T-helper 2 cell (primary cell): ENCODE measurements at regions not wholly inside any gene's neighbourhood (a gene's known extent, or its start where the extent isn't known, plus 50 kb on each side); places are given as distances from the start of the nearest gene placed in this dataset.
"Not testable (repeated sequence)": the region's sequence is repeated elsewhere in the genome, so short reads cannot be mapped to it uniquely, and the experiment has no call there.

Experiments used
- DNase-seq, 5 experiments: peaks; one replicate each; pipeline versions ENCODE4 v3.0.0 to v3.0.0-alpha.2; 2012 to 2022

DNA sequence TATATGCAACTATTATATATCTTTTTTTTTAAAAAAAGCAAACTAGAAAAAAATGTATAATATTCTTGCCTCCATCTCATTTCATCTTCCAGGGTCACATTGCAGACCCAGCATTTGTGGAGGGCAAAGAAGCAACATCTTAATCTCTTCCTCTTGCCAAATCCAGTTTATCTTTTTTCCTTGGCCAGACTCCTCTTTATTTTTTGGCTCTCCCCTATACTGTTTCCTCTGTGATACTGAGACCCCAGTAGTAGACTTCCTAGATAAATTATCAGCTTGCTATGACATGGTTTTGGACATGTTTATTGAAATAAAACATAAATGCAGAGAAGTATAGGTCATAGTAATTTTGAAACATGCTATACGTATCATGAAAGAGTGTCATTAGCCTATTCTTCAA, 303.8 kb upstream of the DDHD1 start:
- DNase-seq: no peak

DNA sequence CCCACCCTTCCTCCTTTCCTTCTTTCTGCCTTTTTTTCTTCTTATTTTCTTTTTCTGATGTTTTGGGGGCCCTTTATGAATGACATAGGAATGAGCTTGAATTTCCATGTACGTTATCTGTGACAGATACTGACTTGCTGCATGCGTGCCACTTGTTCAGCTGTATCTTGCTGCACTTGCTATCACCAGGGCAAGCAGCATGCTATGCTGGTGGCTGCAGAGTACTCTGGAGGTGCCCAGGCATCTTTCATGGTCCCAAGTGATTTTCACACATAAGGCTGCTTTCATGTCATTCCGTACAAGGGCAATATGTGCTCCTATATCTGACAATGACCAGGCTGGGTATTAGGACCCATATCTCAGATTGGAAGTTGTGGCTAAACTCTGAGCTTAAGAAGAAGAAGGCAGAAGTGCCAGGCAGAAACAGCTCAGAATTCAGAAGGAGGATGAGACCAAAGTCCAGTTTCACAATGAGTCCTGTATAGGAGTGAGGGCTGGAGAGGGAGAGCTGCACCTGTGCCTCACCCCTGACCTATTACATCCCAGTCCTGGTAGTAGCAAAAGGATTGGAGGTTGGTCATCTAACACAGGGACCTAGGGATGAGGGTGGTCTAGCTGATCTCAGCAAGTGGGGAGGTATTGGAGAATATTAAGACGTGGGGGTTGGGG, 299.0 kb upstream of the DDHD1 start:
- DNase-seq: no peak

DNA sequence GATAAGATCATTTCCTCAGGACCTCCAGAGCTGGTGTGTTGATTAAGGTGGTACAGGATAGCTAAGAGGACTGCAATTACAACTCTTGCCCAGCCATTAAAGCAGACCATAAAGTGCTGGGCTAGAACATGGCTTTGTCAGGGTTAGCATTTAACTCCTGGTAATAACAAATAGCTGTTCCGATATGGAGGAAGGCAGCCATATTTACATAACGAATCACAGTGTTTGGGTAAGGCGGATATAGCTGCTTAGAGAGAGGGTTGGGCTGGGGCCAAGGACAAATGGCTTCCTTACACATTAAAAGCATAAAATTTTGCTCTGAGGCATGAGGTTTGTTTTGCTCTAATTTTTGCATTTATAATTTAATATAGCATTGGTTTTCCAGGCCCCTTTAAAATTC, 297.7 kb upstream of the DDHD1 start:
- DNase-seq: no peak

DNA sequence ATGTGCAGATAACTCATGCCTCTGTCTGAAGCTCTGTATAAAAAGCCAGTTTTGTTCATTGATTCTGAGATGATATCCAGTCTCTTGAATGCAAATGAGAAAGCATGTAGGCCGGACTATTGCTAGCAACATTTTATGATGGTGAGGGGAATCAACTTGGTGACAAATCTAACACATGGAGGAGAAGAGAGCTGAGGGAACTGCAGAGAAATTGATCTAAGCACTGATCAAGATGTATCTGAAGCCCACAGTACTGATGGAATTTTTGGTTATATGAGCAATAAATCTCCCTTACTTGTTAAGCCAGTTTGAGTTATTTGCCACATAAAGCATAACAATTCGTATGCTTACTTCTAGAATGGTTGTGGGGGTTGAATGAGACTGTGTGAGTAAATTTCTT, 295.6 kb upstream of the DDHD1 start:
- DNase-seq: no peak

DNA sequence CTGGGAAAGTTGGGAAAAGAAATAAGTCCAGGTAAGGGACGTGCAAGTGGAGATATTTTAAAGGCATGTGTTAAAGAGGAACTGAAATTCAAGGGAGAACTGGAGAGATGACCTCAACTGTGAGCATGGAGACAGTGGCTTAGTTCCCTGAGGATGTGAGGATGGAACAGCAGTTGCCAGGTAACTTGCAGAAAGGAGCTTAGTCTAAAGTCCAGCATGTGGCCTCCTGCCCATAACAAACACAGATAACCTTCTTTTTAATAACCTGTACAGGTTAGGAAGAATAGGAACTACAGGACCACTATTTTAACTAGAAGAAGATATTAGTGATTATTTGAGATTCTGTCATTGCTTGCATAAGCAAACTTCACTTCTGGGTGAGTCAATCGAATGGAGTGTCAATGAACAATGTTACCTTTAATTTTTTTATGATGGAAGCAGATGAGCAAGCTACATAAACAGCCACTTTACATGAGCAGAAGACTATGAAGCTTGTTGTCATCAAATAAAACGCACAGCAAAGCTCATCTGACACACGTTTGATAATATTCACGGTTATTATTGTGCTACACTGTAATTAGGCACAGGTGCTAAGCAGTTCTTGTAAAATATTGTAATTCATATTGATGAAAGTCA, 291.7 kb upstream of the DDHD1 start:
- DNase-seq: no peak

DNA sequence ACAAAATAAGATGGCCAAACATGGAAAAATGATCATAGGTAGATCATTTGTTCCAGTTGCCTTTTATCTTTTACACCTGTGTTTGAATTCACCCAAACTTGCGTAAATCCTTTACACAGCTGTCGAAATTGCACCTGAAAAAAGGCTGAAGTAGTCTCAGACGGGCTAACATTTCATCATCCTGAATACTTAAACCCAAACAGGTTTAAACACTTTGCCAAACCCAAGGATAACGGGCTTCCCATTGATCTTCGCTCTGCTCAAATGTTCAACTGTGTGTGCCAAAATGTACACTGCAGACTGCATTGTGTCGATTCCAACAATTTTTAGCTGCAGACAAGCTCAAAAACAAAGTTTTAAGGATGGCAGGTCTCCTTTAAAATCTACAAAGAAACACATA, 288.7 kb upstream of the DDHD1 start:
- no peak for DNase-seq

DNA sequence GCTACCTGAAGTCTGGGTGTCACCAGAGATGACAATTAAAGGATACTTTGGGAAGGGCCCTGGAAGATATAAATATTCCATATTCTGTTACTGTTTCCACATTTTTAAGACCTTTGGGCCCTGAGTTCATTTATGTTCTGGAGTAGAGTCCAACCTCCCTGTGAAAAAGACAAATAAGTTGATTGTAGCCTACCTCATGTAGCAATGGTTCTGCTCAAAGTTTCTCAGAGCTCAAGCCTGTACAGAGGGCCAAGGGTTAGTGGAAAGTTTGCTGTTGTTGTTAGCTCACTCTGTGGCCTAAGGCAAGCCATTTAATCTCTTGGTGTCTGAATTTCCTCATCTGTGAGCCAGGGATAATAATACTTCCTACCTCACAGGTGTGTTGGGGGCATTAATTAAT, 284.7 kb upstream of the DDHD1 start:
- DNase-seq: no peak

DNA sequence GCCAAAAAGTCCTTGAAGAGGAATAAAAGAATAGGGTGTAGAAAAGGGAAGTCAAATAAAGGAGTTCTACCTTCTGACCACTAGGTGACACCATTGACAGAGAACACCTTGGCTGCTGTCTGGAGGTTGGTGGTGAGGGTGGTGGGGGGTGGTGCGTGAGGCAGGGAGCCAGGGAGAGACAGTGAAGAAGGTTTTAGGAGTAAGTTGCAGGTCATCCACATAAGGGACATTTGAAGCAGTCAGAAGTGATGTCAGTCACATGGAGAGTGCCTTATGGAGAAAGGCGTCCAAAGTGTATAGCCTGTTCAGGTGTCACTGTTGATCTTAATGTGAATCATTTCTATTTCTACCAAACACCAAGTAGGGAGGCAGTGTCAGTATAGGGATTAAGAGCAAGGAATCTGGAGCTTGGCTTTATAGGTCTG, 279.3 kb upstream of the DDHD1 start:
- DNase-seq: peak in 1 of 5 experiments; percentile 87

DNA sequence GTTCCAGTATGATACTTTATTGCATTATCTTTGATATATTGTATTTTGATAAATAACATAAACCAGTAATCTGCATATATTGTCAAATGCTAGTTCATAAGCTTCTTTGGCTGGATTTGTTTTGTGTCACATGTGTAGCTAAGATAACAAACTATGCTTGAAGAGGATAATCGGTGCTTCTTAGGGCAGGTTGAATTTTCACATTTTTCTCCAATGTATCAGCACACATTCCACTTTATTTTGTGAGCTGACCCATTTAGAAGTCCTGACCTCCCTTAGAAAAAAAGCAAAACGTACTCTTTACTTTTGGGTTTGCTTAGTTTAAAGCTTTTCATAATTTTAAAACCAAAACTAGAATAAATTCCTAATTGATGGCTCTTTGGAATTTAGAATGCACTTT, 277.7 kb upstream of the DDHD1 start:
- no peak for DNase-seq

DNA sequence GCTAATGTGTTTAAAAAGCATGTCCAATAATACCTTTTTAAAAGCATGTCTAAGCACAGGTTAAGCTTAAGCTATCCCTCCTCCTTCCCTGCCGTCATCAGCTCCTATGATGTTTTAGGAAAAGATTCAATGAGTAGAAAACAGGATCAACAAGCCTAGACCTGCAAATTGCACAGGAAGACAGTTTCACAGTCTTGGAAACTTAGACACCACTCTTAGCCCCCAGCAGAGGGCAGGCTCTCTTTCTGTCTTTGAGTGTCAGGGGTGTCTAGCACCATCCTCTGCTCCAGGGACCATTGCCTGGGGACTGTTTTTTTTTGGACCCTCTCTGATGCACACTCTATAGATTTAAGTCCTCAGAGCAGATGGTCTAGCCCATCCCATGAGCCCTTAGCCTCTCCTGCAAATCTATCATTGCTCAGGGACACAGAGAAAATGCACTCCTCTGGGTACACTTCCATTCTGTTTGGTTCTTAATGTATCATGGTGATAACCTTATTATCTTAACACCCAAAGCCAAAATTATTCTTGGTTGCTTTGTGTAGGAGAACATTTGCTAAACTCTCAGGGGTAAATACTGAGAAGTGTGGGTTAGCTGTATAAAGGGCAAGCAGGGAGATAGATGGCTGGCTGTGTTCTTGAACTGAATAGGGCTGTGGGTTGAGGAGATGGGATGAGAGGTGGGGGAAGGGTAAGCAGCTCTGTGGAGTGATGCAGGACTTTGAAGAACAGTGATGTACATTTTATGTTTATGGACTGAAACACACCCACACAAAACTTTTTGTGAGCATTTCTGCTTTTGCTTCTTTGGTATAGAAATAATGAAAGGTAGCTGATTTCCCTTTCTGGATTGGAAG, 259.9 kb upstream of the DDHD1 start:
- peak in 1 of 5 experiments; percentile 43 for DNase-seq

DNA sequence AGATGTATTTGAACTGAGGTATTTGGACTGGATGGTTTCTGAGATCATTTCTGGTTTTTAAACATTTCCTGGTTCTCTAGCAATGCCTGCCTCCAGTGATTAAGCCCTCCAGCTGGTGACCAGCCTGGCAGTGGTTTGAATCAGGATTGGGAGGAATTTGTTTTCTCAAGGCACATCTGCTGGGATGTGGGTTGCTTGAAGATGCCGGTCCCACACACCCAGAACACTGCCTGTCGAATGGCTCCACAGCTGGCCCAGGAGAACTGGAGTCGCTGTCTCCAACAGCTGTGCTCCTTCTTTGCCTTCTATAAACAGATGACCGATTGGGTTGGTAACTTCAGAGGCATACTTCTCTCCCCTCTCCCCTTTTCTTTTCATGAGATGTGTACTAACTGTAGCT, 258.0 kb upstream of the DDHD1 start:
- DNase-seq: no peak

DNA sequence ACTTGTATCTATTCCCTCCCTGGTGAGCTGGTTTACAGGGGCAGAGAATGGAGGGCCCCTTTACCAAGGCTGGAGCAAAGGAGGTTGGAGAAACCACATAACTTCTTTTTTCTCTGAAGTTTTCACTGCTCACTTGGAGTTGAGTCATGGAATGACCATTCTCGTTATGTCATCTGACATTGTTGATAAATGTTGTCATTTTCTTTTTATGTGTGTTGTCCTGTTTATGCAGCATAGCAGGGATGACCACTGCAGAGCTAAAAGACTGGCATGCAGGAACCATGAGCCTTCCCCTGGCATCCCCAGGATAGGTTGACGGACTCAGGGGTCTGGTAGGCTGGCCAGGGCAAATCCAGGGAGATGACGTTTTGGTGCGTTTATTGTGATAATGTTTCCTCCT, 256.8 kb upstream of the DDHD1 start:
- no peak for DNase-seq

DNA sequence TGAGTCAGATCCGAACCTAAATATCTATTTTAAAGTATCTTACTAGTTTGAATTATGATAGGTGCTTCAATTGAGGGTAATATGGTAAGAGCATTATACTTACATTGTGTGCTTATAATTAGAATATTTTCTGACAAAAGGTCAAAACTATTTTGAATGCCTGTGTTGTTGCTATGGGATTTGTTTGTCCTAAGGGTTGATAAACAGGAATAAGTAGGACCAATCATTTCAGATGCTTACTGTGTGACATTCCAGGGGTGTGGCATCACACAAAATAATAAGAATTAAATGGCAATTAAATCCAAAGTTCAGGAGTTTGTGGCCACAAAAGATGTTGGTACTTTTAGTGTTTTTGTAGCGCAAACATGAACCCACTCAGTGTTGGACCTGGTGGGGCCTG, 256.2 kb upstream of the DDHD1 start:
- DNase-seq: no peak

DNA sequence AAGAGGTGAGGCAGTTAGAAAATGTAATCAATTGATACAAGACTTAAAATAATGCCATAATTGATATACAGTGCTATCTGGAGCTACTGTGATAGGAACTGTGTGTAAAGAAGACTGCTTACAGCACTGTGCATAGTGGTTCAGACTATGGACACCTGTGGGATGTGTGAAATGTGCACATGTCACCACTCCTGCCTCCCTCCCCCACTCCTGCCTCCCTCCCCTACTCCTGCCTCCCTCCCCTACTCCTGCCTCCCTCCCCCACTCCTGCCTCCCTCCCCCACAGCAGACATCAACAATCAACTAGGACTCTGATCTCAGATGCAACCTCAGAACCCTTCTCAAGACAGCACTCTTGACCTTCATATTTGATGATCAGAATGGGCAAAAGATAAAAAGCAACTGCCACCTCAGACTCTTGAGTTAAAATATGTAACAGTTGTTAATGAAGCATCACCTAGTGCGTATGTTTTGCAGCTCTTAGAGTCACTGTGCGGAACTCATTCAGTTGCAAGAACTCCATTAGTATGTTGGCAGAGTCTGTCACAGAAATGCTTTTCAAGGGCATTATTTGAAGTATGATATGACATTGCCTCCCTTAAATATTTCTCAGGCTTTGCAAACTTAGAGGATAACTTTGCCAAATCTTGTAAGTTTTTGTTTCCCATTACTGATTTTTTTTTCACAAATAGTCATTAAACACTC, 255.2 kb upstream of the DDHD1 start:
- no peak for DNase-seq

DNA sequence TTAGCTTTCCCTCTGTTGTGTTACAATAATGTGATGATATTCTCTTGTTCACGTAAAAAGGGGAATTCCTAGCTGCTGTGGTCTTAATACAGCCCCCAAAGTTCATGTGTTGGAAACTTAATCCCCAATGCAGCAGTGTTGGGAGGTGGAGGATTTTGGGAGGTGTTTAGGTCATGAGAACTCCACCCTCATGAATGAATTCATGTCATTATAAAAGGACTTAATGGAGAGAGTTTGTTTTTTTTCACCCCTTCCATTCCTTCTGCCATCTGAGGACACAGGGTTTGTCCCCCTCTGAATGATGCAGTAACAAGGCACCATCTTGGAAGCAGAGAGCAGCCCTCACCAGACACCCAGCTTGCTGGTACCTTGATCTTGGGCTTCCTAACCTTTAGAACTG, 253.4 kb upstream of the DDHD1 start:
- no peak for DNase-seq

DNA sequence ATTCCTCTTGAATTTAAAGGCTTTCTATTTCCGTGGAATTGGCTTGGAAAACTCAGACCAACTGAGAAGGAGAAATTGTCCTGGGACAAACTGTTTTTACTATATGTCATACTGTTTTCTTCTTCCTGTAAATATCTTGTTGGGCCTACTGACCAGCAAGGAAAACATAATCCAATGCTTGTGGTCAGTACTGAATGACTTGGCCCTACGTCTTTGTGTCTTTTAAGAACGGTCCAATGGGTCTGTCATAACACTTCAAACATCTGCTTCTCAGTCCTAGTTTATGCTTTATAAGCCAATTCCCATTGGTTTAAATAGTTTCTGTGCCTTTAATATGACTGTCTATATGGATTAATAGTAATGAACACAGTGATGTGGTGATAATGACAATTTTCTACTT, 248.5 kb upstream of the DDHD1 start:
- no peak for DNase-seq

DNA sequence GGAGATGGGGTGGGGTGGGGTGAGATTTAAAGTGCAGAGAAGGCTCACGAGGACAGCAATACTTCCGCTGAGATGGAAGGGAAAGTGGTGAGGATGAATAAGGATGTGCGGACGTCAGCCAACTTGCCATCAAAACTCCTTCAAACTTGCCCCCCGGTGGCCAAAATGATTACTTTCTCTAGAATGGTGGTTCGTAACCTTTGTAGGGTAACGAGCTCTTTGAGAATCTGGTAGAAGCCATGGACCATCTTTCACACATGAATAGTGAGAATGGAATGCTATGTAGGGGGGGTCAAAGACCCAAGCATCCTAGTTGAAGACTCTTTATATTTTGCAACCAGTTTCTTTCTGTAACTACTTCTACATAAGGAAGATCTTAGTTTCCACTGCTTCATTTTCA, 245.9 kb upstream of the DDHD1 start:
- no peak for DNase-seq

DNA sequence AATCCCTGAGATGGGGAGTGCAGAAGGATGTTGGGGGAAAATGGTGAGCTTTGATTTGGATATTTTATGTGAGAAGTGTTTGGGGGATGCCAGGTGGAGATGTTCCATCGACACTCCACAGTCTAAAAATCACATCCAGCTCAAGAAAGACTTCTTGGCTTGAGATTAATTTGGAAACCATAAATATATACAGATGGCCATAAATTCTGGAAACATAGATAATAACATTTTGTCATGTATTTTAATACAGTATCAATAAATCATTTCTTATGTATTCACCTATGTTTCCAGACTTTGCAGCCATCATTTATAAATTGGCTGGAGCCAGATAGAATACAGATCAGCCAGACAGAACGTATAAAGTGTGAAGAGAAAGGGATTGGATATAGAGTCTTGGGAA, 245.5 kb upstream of the DDHD1 start:
- DNase-seq: no peak

DNA sequence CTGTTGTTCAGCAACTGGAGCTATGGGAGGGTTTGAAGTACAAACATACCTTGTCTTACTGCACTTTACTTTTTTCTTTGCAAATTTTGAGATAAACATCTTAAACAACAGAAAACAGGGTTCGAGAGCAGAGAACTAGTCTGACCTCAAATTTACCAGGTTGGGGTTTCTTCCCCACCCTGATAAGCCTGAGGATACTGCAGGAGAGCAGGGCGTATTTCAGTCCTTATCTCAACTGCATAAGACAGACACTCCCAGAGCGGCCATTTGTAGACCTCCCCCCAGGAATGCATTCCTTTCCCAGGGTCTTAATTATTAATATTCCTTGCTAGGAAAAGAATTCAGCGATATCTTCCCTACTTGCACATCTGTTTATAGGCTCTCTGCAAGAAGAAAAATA, 242.1 kb upstream of the DDHD1 start:
- not testable (repeated sequence) for DNase-seq

DNA sequence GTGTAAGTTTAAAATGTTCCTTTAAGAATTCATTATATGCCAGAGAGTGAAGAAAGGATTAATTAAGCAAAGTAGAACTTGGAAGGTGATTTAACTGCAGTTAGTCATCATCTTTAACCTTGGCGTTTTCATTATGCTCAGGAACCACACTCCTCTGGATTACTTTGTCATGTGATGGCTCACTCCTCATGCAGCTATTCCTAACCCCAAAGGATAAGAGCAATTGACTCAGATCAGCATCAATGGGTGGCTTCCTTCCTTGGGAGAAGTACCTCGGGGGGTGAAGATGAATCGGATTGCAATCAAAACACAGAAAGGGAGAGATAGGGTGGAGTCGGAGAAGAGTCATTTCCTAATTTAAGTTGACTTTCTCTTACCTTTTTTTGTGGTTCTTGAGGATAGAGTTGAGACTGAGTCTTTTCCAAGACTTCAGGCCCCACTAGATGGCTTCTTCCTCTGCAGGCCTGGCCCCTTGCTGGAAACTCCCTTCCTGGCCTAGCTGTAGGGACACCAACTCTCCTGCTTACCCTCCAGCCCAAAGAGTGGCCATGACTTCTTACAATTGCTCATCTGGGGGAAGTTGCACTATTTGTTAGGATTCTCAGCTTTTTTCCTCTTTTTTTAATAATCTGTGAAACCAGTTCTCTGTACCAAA, 238.6 kb upstream of the DDHD1 start:
- no peak for DNase-seq

DNA sequence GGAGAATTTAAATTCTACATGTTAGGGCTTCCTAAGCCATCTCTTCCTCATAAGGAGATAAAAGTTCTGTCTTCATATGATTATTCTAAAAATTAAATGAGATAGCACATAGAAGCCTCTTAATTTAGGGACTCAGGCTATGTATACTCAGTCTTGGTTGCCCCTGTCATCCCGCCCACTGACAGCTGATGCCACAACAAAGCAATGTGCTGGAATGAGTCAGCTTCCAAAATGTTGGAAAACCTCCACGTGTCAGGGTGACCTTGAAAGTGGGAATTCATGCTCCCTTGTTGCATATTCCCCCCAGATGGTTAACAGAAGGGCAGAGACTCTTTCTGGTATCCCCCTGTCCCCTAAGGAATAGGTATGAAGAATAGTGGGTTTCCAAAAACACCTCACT, 238.0 kb upstream of the DDHD1 start:
- no peak for DNase-seq

DNA sequence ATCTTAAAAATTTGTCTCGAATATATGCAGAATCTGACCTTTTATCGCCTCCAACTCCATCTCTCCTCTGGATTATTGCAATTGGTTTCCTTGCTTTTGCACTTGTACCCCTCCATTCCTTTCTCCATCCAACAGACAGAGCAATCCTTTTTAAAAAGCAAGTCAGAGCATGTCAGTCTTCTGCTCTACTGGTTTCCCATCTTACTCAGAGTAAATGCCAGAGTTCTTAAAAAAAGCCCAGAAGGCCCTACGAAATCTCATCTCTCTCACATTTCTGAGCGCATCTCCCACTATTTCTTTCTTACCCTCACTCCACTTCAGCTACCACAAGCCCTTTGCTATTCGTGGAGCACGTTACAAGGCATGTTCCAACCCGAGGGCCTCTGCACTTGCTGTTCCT, 236.9 kb upstream of the DDHD1 start:
- no peak for DNase-seq

DNA sequence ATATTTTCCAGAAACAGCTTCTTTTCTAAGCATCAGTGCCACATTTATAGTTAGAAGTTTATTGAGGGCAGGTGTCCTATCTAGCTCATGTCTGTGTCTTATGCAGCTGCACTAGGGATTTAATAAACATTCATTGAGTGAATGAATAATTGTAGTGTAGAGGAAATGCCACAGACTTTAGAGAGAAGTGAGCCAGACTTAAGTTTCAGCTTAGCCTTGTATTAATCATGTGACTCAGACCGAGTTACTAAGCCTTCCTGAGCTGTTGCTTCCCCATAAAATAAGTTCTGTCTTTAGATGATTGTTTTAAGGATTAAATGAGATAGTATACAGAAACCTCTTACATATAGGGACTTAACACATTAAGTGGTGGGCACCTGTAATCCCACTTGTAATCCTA, 236.1 kb upstream of the DDHD1 start:
- DNase-seq: no peak
